SK-N-SH treated with all-trans-retinoic acid at 6 μM for 48 hours (cell line): ENCODE measurements at regions not wholly inside any gene's neighbourhood (a gene's known extent, or its start where the extent isn't known, plus 50 kb on each side); places are given as distances from the start of the nearest gene placed in this dataset.

Experiments
- ESRRG ChIP-seq: fragments of 250-450 bp; sonication (Bioruptor Pico); IDR thresholded peaks from 2 replicates; pipeline ENCODE4 v1.6.1; 2021; ENCODE audit warnings: mild to moderate bottlenecking
- GLIS3 ChIP-seq: fragments of 250-450 bp; sonication (Bioruptor Pico); IDR thresholded peaks from 2 replicates; pipeline ENCODE4 v1.5.0; 2020; ENCODE audit warnings: mild to moderate bottlenecking, moderate library complexity
- ZFP3 ChIP-seq: fragments of 250-450 bp; sonication (Bioruptor Pico); IDR thresholded peaks from 2 replicates; pipeline ENCODE4 v1.5.0; 2020; ENCODE audit warnings: mild to moderate bottlenecking, moderate library complexity
- ZNF565 ChIP-seq: fragments of 450-650 bp; formaldehyde crosslinking; conservative IDR thresholded peaks from 2 replicates; pipeline ENCODE4 v1.5.0; 2020; ENCODE audit warnings: low read depth, mild to moderate bottlenecking, moderate library complexity
- ZNF8 ChIP-seq: fragments of 450-650 bp; formaldehyde crosslinking; IDR thresholded peaks from 2 replicates; pipeline ENCODE4 v1.5.0; 2020; ENCODE audit warnings: mild to moderate bottlenecking, moderate library complexity

DNA sequence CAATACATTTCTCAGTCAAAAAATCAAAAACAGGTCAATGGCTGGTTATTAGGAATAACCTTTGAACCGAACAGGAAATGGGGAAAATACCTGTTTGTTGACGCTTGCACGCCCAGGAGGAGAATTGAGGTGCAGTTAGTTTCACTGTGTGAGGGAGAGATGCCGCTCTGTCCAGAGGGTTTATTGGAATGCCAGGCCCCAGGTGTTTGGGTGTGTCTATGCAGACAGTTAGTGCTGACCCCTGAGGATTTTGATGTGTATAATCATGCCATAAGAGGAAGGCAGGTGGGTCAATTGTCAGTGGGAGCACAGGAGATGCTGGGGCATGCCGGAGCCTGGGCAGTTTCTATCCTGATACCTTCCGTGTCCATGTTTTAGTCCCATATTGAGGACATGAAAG, 100.8 kb upstream of the DIO3 start:
- TF ChIP-seq ESRRG (CRISPR knock-in tag), result no peak
- no peak for TF ChIP-seq ZNF565
- no peak for TF ChIP-seq GLIS3 (CRISPR knock-in tag)
- TF ChIP-seq ZFP3 (CRISPR knock-in tag), result no peak
- no peak for TF ChIP-seq ZNF8 (CRISPR knock-in tag)
